Medulla oblongata (tissue), 1 donor: ENCODE measurements at regions not wholly inside any gene's neighbourhood (a gene's known extent, or its start where the extent isn't known, plus 50 kb on each side); places are given as distances from the start of the nearest gene placed in this dataset.

Source experiments
- DNase-seq: peaks from one replicate; pipeline ENCODE4 v3.0.0-alpha.2; 2015; ENCODE audit errors: extremely low spot score

DNA sequence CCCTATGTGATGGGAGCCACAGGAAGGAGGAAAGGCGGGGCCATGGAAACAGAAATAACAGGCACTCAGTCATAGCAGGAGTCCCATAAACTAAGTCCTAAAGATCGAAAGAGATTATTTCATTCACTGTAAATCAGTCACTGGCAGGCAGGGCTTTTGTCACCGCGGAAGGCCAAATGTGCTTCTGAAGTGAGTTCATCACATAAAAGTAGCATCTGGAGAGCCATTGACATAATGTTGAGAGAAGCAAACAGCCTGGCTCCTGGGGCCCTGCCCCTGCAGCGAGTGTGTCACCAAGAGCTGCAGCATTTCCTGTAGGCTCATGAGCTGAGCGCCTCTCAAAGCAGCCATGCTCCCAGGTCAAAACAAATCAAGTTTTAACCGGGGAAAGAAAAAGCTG is 476.2 kb downstream of the HAPSTR1 start:
- DNase-seq = no peak

DNA sequence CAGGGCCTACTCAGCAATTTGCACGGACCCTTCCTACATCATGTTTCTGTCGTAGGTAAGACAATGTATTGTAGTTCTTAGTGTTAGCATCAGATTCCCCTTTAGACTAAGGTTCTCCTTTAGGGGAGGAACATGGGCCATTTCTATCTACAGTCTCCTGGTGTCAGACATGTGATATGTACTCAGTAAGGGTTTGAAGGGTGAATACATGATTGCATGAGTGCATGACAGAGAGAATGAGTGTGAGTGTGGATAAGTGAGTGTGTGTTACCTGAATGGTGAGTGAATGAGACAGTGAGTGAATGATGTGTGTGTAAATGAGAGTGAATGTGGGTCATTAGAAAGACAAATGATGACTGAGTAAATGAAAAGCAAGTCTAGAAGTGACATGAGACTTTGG is 476.8 kb downstream of the HAPSTR1 start:
- DNase-seq = no peak

DNA sequence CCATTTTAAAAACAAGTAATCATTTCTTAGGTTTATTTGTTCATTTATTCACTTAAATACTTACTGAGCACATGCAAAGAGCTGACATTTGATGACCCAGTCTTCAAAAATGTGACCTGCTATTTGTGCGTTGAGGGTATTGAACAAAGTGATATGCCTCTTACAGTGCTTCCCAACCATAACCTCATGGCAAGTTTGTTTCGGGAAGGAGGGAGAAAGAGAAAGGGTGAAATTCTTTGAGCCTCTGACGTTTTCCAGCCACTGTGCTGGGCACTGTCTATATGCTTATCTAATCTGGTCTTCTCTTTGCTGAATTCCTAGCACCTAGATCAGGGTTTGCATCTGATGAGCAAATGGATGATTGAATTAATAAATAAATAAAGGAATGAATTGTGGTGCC is 479.1 kb downstream of the HAPSTR1 start:
- no peak for DNase-seq

DNA sequence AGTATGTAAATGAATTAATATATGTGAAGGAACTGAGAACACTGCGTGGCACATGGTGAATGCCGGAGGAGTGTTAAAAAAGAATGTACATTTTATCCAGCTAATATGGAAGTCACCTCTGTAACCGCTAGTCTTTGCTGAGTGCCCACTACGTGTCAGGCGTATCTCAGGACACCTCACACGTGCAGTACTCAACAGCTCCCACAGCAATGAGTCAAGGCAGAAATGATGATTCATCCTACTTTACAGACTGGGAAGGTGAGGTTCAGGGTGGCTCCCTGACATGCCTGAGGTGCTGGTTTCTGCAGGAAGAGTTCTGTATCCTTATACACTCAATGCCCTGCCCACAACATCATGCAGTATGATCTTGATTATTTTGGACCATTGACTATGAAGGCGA is 487.0 kb downstream of the HAPSTR1 start:
- no peak for DNase-seq

DNA sequence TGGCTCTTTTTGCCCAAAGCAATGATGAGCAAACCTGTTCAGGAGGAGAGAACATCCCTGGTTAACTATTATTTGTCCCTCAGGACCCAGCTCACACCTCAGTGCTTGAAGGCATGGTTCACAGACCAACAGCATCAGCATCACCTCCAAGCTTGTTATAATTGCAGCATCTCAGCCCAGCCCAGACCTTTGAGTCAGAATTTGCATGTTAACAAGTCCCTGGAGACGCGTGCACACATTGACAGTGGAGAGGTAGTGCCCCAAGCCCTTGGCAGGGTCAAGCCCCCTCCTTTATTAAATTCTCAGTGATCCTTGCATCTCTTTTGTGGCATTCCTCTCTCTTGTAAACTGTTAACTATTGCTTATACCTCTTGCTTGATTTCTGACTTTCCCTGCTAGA is 488.6 kb downstream of the HAPSTR1 start:
- DNase-seq = no peak

DNA sequence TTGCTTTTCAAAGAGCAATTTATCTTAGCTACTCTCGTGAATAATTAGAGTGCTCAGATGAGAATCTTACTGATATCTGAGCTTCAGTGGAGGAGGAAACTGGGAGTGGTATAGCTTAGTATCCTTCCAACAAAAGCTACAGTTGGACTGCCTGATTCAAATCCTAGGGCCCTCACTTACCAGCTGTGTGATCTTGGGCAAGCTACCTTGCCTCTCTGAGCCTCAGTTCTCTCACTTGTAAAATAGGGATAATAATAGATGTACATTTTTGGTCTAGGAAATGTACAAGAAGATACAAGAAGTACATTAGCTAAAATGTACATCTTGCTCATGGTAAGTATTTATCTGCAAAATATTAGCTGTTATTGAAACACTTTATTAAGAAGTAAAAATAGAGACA is 502.0 kb downstream of the HAPSTR1 start:
- DNase-seq = no peak

DNA sequence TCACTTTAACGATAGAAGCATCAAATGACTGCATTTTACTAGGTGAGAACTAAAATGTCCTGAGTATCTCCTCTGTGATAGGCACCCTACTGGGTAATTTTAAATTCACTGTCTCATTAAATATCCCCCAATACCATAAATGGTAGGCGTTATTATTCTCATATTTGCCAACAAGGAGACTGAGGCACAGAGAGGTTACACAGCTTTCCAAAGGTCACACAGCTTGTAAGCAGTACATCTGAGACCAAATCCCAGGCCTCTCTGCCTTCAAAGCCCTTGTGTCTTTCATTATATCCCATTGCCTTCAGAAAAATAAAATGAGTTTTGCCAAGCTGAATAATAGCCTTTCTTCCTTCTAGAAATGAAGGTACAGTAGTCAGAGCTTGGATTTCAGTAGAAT is 502.6 kb downstream of the HAPSTR1 start:
- DNase-seq = no peak

DNA sequence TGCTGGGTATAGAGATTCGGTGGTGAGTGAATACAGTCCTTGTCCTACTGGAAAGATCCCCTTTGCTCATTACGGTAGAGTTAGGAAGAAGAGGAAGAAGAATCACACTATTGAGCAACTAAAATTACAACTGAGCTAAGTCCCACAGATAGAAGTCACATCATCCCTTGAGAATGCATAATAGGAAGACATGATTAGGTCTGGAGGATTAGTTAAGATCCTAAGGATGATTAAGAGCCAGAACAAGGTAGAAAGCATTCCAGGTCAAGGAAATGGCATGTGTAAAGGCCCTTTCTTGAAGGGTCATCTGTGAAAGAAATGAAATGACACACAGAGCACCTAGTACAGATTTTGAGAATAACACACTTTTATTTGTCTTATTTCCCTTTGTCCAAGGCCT is 503.5 kb downstream of the HAPSTR1 start:
- DNase-seq = no peak

DNA sequence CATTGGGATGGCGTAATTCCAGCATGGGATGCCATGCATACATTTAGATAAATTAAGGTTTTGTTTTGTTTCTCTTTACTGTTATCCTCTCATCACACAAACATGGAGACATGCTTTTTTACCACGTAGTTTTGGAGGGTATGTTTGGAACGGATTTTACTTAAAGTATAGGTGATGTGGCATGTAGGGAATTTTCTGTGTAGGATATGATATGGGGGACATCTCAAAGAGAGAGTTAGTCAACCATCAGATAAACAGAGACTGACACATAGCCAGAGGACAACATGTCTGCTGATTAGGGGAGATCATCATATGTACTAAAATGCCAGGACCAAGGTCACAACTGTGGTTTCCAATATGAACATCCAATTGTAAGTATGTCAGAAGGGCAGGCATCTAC is 503.9 kb downstream of the HAPSTR1 start:
- no peak for DNase-seq

DNA sequence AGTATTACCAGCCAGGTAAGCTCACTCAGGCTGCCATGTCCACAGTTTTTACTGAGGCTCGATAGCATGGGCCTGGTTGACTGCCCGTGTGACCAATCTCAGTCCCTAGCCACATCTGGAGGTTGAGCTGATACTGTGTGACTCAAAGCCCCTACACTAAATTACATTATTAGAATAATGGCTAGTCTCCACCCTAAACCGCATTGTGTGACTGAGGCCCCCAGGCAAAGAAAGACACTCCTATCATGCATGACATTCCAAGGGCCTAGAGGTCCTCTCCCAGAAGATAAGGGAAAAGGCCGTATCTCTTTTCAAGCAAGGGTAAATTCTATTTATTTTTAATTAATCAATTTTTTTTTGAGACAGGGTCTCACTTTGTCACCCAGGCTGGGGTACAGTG is 505.3 kb downstream of the HAPSTR1 start:
- no peak for DNase-seq

DNA sequence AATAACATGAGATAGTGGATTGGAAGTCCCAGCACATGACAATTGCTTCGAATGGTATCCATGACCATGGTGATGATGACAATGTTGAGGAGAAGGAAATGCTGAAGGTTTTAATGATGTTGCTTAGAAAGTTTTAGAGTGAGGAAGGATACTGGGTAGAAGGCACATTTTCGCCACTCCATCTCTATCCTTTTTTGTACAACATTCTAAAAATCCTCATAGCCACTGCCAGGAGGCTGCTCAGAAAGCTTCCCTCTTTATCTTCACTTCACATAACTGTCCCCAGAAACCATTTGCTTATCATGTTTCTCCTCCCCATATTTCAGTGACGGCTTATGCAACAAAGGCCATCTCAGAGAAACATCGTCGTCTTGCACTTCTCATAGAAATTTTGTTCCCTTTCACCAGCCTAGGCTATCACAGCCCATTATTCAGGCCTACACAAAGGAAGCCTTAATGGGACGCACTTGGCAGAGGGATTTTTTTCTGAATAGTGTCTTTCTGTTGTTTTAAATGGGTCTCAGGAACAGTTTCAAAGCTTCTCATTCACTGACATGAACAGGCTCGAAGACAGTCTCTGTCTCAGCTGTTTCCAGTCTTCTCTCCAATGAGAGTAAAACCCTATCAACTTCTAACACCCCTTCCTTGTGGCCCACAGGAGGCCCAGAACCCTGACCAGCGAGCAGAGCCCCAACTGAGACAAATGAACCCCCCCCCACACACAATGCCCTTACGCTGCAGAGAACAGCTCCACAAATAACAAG is 506.7 kb downstream of the HAPSTR1 start:
- peak; percentile 93 for DNase-seq

DNA sequence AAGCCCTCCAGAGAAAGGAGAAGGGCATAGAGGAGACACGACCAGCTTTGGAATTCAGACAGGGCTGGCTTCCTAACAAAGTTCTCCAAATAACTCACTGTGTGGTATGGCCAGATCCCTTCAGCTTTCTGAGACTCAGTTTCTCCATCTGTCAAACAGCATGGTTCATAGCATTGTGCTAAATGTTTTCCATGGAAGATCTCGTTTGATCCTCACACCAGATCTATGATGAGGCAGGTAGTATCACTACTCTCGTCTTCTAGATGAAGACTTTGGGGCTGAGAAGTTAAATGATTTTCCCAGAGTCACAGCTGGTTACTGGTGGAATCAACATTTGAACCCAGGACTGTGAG is 507.3 kb downstream of the HAPSTR1 start:
- no peak for DNase-seq

DNA sequence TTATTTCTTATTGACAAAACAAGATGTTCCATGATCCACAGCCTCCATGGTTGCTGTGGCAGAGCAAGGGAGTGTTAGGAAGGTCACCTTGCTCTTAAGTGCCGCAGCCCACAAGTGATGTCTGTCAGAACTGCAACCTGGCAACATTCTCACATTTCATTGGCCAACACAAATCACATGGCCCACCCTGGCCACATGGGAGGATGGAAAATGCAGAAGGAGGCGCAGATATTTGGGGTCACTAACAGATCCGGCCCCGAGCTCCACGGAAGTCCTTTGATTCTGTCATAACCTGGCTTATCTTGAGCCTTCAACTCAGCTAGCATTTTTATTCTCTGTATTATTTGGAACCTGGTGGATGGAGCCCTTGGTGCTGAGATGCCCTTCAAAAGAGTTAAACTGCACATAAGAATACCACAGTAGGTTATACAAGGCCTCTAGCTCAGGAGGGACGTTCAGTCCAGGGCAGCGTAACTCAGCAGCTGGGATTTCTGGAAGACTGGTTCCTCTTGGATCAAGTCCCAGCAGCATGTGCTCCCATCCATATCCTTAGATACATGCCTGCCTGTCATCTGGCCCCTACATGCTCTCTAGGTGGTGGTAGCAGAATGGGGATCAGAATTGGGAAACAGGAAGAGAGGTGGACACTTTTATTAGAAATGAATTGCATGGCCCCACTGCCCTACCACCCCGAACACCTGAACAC is 508.1 kb downstream of the HAPSTR1 start:
- no peak for DNase-seq

DNA sequence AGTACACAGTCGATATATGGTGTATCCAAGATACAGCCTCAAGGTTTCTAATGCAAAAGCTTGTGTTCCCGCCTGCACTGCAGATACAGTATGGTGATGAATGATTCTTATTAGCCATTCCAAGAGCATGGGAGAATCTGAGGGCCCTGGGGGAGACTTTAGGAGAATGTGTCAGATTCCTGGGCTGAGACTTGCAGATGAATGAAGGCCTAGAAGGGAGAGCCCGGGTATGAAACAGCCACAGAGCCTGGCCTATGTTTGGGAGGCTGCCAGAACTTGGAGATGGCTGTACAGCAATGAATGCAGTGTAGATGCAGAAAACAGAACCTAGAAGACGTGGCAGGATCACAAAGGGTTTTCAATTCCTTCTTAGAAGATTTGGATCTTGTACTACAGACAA is 510.7 kb downstream of the HAPSTR1 start:
- peak; percentile 18 for DNase-seq

DNA sequence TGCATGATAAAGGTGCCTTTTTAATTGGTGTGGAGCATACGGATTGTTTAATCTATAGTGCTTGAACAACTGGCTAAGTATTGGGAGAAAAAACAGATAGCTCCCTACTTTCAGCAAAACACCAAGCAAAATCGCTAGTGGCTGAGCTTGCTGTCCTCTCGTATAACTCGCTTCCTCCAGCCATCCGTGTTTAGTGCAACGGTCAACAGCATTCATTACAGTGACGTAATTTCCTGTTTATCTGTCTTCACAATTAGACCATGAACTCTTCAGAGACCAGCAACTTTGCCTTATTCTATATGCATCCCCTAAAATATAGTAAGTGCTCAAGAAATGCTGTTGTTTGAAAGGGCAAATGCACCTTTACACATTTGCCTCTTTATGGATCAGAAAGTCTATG is 511.9 kb downstream of the HAPSTR1 start:
- no peak for DNase-seq

DNA sequence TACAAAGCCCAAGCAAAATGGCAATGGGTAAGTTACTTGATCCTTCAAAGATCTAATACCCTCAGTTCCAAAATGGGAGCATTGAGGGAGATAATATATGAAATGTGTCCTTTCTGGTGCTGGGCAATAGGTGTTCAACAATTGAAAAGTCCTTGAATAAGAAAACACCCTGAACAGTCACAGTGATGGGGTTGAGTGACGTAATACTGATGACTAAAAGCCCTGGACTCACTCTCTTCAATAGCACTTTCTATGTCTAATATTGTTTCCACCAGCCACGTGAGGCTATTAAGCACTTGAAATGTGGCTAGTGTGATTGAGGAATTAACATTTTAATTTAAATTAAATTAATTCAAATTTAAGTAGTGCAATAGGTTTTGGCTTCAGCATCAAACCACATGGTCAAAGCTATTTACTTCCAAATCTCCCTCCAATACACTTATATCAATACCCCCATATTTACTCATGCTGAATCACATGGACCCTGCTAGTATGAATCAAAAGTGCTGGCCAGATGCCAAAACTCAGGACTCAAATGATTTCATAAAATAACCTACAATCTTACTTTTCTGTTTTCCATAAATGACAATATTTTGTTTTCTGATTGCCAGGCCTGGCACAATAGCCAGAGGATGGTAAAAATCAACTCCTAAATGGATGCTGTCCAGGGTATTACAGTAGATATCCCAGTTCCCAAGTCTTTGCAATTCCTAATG is 516.2 kb downstream of the HAPSTR1 start:
- DNase-seq = no peak

DNA sequence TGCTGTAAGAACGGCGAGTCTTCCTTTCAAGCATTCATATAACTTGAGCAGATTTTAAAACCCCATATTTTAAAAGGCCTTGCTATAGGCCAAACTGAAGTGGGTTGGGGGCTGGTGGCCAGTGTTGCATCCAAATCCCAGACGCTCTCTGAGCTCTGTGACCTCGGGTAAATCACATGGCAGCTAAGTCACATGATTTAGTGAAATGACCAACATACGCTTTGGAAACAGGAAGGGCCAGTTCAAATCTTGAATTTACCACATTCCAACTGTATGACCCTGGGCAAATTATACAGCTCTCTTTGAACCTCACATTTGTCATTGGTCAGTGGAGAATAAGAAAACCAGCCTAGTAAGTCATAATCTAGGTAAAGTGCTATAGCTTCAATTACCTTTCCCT is 519.3 kb downstream of the HAPSTR1 start:
- no peak for DNase-seq

DNA sequence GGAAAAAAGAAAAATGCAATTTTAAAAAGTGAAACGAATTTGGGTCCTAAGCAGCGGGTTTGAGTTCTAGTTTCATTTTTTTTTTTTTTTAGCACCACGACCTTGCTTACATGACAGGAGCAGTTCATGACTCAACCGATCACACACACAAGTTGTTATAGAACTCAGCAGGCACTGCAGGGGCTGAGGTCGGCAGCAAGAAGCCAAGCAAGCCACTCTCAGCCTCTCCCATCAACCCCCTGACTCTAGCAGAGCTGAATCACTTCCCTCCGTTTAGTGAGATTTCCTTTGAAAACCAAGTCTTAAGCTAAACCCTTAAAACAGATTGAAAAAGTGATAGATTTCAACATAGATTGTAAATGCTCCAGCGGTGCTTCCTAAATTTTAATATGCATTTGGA is 520.8 kb downstream of the HAPSTR1 start:
- DNase-seq = no peak

DNA sequence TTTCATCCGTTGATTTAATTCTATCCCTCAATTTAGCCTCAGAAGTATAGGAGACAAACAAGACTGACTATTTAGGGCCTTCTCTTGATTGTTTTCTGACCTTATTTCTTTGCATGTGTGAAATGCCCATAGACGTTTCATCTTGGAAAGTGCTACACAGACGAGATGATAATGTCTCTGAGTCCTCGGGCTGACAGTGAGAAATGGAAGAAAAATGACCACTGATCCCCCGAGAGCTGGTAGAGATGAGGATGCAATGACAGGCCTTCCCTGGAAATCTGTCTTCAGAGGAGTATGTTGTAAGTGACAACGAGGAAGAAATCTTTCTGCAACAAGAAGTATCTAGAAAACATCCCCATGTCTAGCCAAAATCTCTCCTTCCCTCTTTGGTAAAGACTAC is 522.9 kb downstream of the HAPSTR1 start:
- no peak for DNase-seq

DNA sequence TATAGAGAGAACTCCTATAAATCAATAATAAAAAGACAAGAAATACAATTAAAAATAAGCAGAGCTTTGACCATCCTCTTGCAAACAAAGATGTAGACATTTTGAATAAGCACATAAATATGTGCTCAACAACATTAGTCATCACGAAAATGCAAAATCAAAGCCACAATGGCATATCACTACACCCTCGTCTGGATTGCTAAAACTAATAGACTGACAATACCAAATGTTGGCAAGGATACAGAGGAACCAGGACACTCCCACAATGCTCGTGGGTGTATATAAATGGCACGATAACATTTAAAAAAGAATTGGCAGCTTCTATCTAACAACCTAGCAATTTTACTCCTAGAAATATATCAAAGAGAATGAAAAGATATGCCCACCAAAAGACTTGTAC is 530.8 kb downstream of the HAPSTR1 start:
- no peak for DNase-seq

DNA sequence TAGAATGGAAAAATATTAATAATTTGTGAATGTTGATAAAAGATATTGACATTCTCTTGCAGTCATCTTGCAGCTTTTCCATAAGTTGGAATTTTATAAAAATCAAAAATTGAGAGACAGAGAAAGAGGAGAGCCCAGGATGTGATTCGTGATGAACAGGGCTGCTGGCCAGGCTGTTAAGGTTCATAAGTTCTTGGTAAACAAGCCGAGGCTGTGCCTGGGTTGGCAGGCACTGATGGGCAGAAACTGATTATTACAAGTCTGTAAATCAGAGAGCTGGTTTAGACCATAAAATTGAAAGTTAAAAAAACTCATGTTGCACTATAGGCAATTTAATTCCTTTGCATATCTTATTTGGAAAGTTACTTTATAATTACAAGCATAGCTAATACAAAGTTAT is 533.7 kb downstream of the HAPSTR1 start:
- DNase-seq = no peak

DNA sequence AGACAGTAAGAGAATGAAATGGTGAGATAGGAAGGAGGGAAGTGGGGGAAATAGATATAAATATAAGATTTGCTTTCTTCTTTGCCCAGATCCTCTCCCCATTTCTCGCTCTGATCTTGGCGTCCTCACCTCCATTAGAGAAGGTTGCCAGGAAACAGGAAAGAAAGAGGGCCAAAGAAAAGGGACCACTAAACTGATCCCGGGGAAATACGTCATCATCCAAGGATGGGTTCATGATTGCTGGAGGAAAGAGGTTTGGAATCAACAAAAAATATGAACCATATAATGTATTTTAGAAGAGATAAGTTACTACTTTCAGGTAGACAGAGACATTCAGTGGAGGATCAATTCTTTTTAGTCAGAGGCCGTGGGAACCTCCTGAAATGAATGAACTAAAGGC is 536.0 kb downstream of the HAPSTR1 start:
- no peak for DNase-seq

DNA sequence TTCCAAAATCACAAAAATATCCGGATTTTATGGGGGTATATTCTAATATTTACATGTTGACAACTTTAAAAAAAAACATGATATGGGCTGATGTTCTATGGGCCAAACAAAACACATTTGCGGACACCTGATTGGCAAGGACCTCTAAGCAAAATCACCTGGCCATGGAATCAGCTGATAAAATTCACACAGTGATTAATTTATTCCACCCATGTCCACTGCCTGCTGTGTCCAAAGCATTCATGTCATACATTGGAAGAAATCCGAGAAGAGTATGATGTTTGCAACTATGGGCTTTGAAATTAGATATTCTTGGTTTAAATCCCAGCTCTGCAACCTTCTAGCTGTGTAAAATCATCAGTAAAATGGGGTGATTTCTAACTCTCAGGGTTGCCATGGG is 538.7 kb downstream of the HAPSTR1 start:
- DNase-seq = no peak
